Ishikawa (cell line): ENCODE measurements at regions not wholly inside any gene's neighbourhood (a gene's known extent, or its start where the extent isn't known, plus 50 kb on each side); places are given as distances from the start of the nearest gene placed in this dataset.

Source experiments
- CEBPB ChIP-seq: IDR thresholded peaks from 2 replicates; pipeline ENCODE4 v1.6.1; 2012
- EGR1 ChIP-seq: IDR thresholded peaks from 2 replicates; pipeline ENCODE4 v1.6.1; 2012
- EP300 ChIP-seq: IDR thresholded peaks from 2 replicates; pipeline ENCODE4 v1.6.1; 2012; ENCODE audit warnings: borderline replicate concordance
- FOXM1 ChIP-seq: IDR thresholded peaks from 2 replicates; pipeline ENCODE4 v1.6.1; 2012; ENCODE audit warnings: low read depth, borderline replicate concordance
- MAX ChIP-seq: IDR thresholded peaks from 2 replicates; pipeline ENCODE4 v1.6.1; 2012
- RAD21 ChIP-seq: IDR thresholded peaks from 2 replicates; pipeline ENCODE4 v1.6.1; 2012; ENCODE audit warnings: low read depth
- TAF1 ChIP-seq: IDR thresholded peaks from 2 replicates; pipeline ENCODE4 v1.6.1; 2012; ENCODE audit warnings: low read depth, mild to moderate bottlenecking
- TCF12 ChIP-seq: IDR thresholded peaks from 2 replicates; pipeline ENCODE4 v1.6.1; 2012; ENCODE audit warnings: low read depth
- USF1 ChIP-seq: IDR thresholded peaks from 2 replicates; pipeline ENCODE4 v1.6.1; 2012
- YY1 ChIP-seq: IDR thresholded peaks from 2 replicates; pipeline ENCODE4 v1.6.1; 2012; ENCODE audit warnings: low read depth

GRCh38 chr7:94855589-94855988 lies 51.8 kb upstream of the PPP1R9A start:
- TF ChIP-seq YY1 (no peak), EP300 (no peak), FOXM1 (no peak), CEBPB (no peak), EGR1 (no peak)

GRCh38 chr7:94856643-94857042 lies 50.8 kb upstream of the PPP1R9A start:
- no peak for TF ChIP-seq EGR1
- TF ChIP-seq USF1 = no peak
- no peak for TF ChIP-seq TAF1
- no peak for TF ChIP-seq FOXM1
- no peak for TF ChIP-seq CEBPB
- no peak for TF ChIP-seq TCF12
- TF ChIP-seq RAD21 = no peak
- TF ChIP-seq MAX = no peak
